Neuronal stem cell (in vitro differentiated cells): ENCODE measurements at regions not wholly inside any gene's neighbourhood (a gene's known extent, or its start where the extent isn't known, plus 50 kb on each side); places are given as distances from the start of the nearest gene placed in this dataset.

Source experiments
- DNase-seq: peaks from one replicate; pipeline ENCODE4 v3.0.0-alpha.2; 2013; ENCODE audit warnings: low spot score
- H2AFZ ChIP-seq: one replicate; pipeline ENCODE4 v1.6.1; 2013; ENCODE audit warnings: mild to moderate bottlenecking, low read length, inconsistent platforms
- H2AK5ac ChIP-seq: 2 replicates; pipeline ENCODE4 v1.6.1; 2013; ENCODE audit warnings: low read depth, mild to moderate bottlenecking, inconsistent platforms, low read length, moderate library complexity, mixed read lengths
- H2BK120ac ChIP-seq: 2 replicates; pipeline ENCODE4 v1.6.1; 2013; ENCODE audit warnings: low read depth, mild to moderate bottlenecking, inconsistent platforms, low read length, moderate library complexity, mixed read lengths
- H2BK12ac ChIP-seq: one replicate; pipeline ENCODE4 v1.6.1; 2013; ENCODE audit warnings: low read length, inconsistent platforms
- H2BK15ac ChIP-seq: 2 replicates; pipeline ENCODE4 v1.6.1; 2013; ENCODE audit warnings: mild to moderate bottlenecking, low read length, inconsistent platforms, mixed read lengths
- H2BK5ac ChIP-seq: one replicate; pipeline ENCODE4 v1.6.1; 2013; ENCODE audit warnings: inconsistent platforms, mild to moderate bottlenecking, low read length, moderate library complexity
- H3K14ac ChIP-seq: one replicate; pipeline ENCODE4 v1.6.1; 2013; ENCODE audit warnings: low read length, inconsistent platforms
- H3K18ac ChIP-seq: 2 replicates; pipeline ENCODE4 v1.6.1; 2013; ENCODE audit warnings: low read length, inconsistent platforms
- H3K23ac ChIP-seq: 2 replicates; pipeline ENCODE4 v1.6.1; 2013; ENCODE audit warnings: low read depth, mild to moderate bottlenecking, mixed read lengths, low read length, inconsistent platforms; ENCODE audit not compliant: poor library complexity
- H3K27ac ChIP-seq: replicated peaks from 3 replicates; pipeline ENCODE4 v1.5.1; 2013; ENCODE audit warnings: low read length, inconsistent platforms
- H3K27me3 ChIP-seq, 3 experiments: 2 replicates each; pipeline ENCODE4 v1.6.1; 2013; ENCODE audit warnings: low read length in 3 of 3, mild to moderate bottlenecking in 2 of 3, inconsistent platforms in 1 of 3, low read depth in 1 of 3, mixed read lengths in 1 of 3, moderate library complexity in 1 of 3; ENCODE audit not compliant: control insufficient read depth in 3 of 3, insufficient read depth in 3 of 3
- H3K36me3 ChIP-seq, 2 donors: replicated peaks in 1 of 2; 2 replicates each; pipeline ENCODE4 v1.6.1; 2013; ENCODE audit warnings: low read length in 2 of 2; ENCODE audit not compliant: control insufficient read depth in 2 of 2, insufficient read depth in 2 of 2
- H3K4ac ChIP-seq: 2 replicates; pipeline ENCODE4 v1.6.1; 2013; ENCODE audit warnings: inconsistent platforms, mild to moderate bottlenecking, low read length, moderate library complexity
- H3K4me1 ChIP-seq, 2 donors: 1 replicate in 1 of 2; 2 replicates in 1 of 2; pipeline ENCODE4 v1.6.1; 2013; ENCODE audit warnings: low read length in 2 of 2, low read depth in 1 of 2; ENCODE audit not compliant: control insufficient read depth in 2 of 2, insufficient read depth in 1 of 2
- H3K4me2 ChIP-seq: one replicate; pipeline ENCODE4 v1.6.1; 2013; ENCODE audit warnings: mild to moderate bottlenecking, low read length, inconsistent platforms; ENCODE audit not compliant: insufficient read depth, poor library complexity, severe bottlenecking
- H3K4me3 ChIP-seq, 2 donors: 2 replicates each; pipeline ENCODE4 v1.5.1; 2013; ENCODE audit warnings: low read length in 2 of 2, mild to moderate bottlenecking in 2 of 2, inconsistent platforms in 1 of 2, moderate library complexity in 1 of 2
- H3K79me1 ChIP-seq: one replicate; pipeline ENCODE4 v1.6.1; 2013; ENCODE audit warnings: low read depth, mild to moderate bottlenecking, inconsistent platforms, low read length, moderate library complexity
- H3K9ac ChIP-seq: one replicate; pipeline ENCODE4 v1.6.1; 2013; ENCODE audit warnings: mild to moderate bottlenecking, low read depth, low read length, inconsistent platforms; ENCODE audit not compliant: poor library complexity
- H3K9me3 ChIP-seq, 2 donors: replicated peaks in 1 of 2; 2 replicates each; pipeline versions ENCODE3 to v1.6.1; 2013; ENCODE audit warnings: low read length in 2 of 2, mild to moderate bottlenecking in 2 of 2, inconsistent platforms in 1 of 2, low read depth in 1 of 2, mixed read lengths in 1 of 2, moderate library complexity in 1 of 2; ENCODE audit not compliant: control insufficient read depth in 2 of 2, insufficient read depth in 1 of 2
- H4K8ac ChIP-seq: one replicate; pipeline ENCODE4 v1.6.1; 2013; ENCODE audit warnings: low read depth, mild to moderate bottlenecking, inconsistent platforms, low read length, moderate library complexity
- H4K91ac ChIP-seq: one replicate; pipeline ENCODE4 v1.6.1; 2013; ENCODE audit warnings: low read length, low read depth, mild to moderate bottlenecking, inconsistent platforms; ENCODE audit not compliant: poor library complexity
- WGBS, 2 donors: extraction: QIAGEN DNeasy Blood & Tissue Kit; methylation state at CpG; one replicate each; pipeline ENCODE4 v1.1.7; 2013; ENCODE audit warnings: missing lambda C conversion rate in 2 of 2, mixed read lengths in 1 of 2; ENCODE audit not compliant: insufficient read length in 2 of 2, insufficient replicate concordance in 1 of 2; ENCODE audit errors: extremely low coverage in 2 of 2; 5-methylcytosine and 5-hydroxymethylcytosine counted together

- Histone ChIP-seq H3K23ac (no peak overlapping the region), H3K9ac (no peak overlapping the region), H3K79me1 (no peaks in the 10 kb centered on the region), H2BK15ac (no peak overlapping the region), H2BK5ac (no peak overlapping the region), H3K4ac (no peak overlapping the region), H3K9me3 (peaks cover 0 to 2% of the 10 kb centered on the region in 2 donors), H2AK5ac (peak overlapping the region; percentile 59), H3K4me3 (no peak overlapping the region), H4K91ac (no peak overlapping the region), H3K27me3 (no peaks in the 10 kb centered on the region), H2AFZ (peak overlapping the region; percentile 15), H3K27ac (no peak overlapping the region), H3K4me2 (no peak overlapping the region), H3K14ac (no peak overlapping the region), H3K4me1 (peaks cover 5 to 6% of the 10 kb centered on the region in 2 donors), H4K8ac (no peak overlapping the region), H2BK120ac (no peak overlapping the region), H2BK12ac (peak overlapping the region; percentile 36), H3K18ac (peak overlapping the region; percentile 28), H3K36me3 (no peaks in the 10 kb centered on the region)
- no CpG with 5 or more reads among the region's 14 CpGs for WGBS, 2 donors
- no peak for DNase-seq
Observed at GRCh38 chr7:45987521-45988290, 66.6 kb upstream of the IGFBP3 start.

GRCh38 chr7:45986355-45987298, 65.6 kb upstream of the IGFBP3 start:
- DNase-seq, result no peak
- no peak overlapping the region for H4K8ac ChIP-seq
- H2BK120ac ChIP-seq, result no peak overlapping the region
- no peak overlapping the region for H4K91ac ChIP-seq
- no peak overlapping the region for H3K27ac ChIP-seq
- H3K23ac ChIP-seq, result no peak overlapping the region
- no peak overlapping the region for H2BK12ac ChIP-seq
- no peaks in the 10 kb centered on the region for H3K36me3 ChIP-seq
- no peak overlapping the region for H3K4ac ChIP-seq
- H2BK15ac ChIP-seq, result peak overlapping the region; percentile 17
- peak overlapping the region; percentile 80 for H2AFZ ChIP-seq
- H3K79me1 ChIP-seq, result no peaks in the 10 kb centered on the region
- H3K14ac ChIP-seq, result peak overlapping the region; percentile 41
- peaks cover 5 to 6% of the 10 kb centered on the region in 2 donors for H3K4me1 ChIP-seq
- peaks cover 0 to 5% of the 10 kb centered on the region in 2 donors for H3K9me3 ChIP-seq
- no peaks in the 10 kb centered on the region for H3K27me3 ChIP-seq
- H2AK5ac ChIP-seq, result peak overlapping the region; percentile 12
- no peak overlapping the region for H2BK5ac ChIP-seq
- no peak overlapping the region for H3K4me2 ChIP-seq
- no peak overlapping the region for H3K4me3 ChIP-seq
- H3K18ac ChIP-seq, result peak overlapping the region; percentile 1
- no CpG with 5 or more reads among the region's 17 CpGs for WGBS, 2 donors
- no peak overlapping the region for H3K9ac ChIP-seq

- no peak overlapping the region for H4K8ac ChIP-seq
- no peak overlapping the region for H3K4me3 ChIP-seq
- H3K36me3 ChIP-seq, result no peaks in the 10 kb centered on the region
- no peak overlapping the region for H3K4ac ChIP-seq
- DNase-seq, result no peak
- no peak overlapping the region for H3K23ac ChIP-seq
- no peaks in the 10 kb centered on the region for H3K27me3 ChIP-seq
- H3K4me2 ChIP-seq, result no peak overlapping the region
- H3K4me1 ChIP-seq, result peaks cover 2 to 5% of the 10 kb centered on the region in 2 donors
- no CpG with 5 or more reads among the region's 4 CpGs for WGBS, 2 donors
- peak overlapping the region; percentile 52 for H3K18ac ChIP-seq
- peak overlapping the region; percentile 25 for H2BK15ac ChIP-seq
- peak overlapping the region; percentile 80 for H2AFZ ChIP-seq
- H2AK5ac ChIP-seq, result no peak overlapping the region
- H2BK12ac ChIP-seq, result no peak overlapping the region
- H2BK120ac ChIP-seq, result no peak overlapping the region
- H3K27ac ChIP-seq, result no peak overlapping the region
- H3K14ac ChIP-seq, result no peak overlapping the region
- H2BK5ac ChIP-seq, result no peak overlapping the region
- H4K91ac ChIP-seq, result no peak overlapping the region
- H3K9ac ChIP-seq, result no peak overlapping the region
- no peaks in the 10 kb centered on the region for H3K79me1 ChIP-seq
- peaks cover 0 to 5% of the 10 kb centered on the region in 2 donors for H3K9me3 ChIP-seq
Observed at GRCh38 chr7:45985902-45986301, 64.8 kb upstream of the IGFBP3 start.
